GM18499 (cell line): ENCODE measurements at regions not wholly inside any gene's neighbourhood (a gene's known extent, or its start where the extent isn't known, plus 50 kb on each side); places are given as distances from the start of the nearest gene placed in this dataset.

ENCODE experiments used
- ATAC-seq: cut with Tn5 transposase; IDR thresholded peaks from one replicate; pipeline ENCODE4 v1.9.1; 2021; ENCODE audit warnings: moderate number of reproducible peaks; ENCODE audit not compliant: insufficient read depth, unreplicated experiment

DNA sequence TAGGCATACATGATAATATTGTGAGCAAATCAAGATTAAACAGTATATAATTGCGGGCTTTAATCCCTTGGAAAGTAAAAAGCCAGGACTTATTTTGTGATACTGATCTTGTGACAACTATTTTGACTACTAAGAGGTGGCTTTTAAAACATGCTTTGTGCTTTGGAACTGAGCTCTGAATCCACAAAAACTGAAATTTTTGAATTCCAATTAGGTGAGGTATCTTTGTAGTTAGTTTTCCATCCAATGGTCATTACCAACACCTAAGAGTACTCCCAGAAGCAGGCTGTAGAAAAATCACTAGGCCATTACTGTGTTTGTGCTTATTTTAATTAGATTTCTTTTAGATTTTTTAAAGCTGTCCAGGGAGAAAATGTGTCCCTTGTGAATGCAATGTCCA is 559.5 kb upstream of the WWC1 start:
- ATAC-seq: no peak

DNA sequence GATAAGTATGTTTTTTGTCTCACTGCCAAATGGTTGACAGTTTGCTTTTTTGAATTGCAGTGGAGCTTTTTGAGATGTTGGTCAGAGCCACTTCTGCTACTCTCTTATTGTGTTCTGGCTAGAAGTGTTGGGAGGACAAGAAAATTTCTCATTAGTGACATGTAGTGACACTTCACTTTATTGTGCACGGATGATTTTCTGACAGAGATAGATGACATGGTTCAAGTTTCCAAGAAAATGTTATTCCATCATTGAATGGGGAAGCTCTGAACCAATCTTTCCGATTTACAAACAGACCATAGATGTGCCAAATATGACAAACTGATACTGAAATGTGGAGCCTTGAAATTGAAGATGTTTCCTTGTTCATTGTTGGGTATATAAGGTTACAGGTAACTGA is 558.9 kb upstream of the WWC1 start:
- no peak for ATAC-seq

DNA sequence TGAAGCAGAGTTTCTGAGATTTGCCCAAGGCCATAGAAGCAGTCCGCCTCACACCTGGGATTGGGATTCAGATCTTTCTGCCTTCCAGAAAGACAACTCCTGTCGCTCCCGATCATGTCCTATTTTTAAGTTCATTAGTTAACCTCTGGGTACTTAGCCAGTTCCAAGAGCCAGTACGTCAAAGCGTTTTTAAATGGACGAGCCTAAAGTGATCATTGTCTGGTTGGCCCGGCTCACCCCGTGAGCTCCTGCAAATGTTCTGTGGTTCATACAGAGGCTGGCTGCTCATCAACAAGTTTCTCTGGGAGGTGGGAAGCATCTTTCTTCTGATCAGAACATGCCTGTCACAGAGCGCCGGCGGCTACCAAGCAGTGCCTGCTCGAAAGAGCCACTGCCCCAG is 554.5 kb upstream of the WWC1 start:
- no peak for ATAC-seq

DNA sequence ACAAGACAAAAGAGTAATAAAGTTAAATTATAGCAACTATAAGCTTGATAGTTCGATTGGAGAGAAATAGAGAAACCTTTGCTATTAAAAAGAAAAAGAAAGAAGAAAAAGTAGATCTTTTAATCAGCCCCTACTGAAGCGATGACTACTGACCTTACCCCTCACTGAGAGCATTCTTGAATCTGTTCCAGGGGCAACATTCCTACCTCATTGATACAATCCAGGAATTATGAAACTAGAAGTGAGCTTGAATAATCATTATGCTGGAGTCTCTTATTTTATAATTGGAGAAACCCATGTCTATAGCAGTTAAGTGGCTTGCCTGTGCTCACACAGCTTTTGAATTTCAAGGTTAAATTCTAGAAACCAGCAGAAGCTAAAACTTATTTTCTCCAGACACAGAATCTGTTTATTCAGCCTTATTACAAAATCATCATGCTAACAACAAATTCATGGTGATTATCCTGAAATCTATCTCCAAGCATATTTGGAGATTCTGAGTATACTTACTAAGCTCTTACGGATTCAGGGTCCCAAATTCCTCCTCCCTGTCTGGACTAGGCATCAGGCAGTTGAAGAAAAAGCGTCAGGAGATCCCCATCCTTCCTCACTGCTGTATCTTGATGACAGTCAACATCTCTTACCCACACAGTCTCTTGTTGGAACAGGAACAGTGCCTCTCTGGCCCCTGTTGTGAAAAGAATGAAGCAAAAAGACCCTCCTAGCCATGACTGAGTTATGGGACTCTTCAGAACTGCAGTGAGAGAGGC is 547.6 kb upstream of the WWC1 start:
- ATAC-seq: no peak

DNA sequence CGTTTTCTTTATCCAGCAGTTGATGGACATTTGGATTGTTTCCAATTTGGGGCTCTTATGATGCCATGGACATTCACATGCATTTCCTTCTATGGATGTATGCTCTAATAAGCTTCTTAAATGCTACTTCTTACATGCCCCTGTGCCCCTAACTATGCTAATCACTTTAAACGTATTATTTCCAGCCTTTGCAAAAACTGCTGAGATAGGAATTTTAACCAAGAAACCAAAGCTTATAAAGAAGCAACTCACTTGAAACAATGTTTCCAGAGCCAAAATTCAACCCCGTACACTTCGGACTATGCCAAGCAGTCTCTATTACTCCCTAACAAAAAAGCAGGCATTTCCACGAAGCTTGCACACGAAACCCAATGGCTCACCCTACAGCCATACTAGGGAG is 545.6 kb upstream of the WWC1 start:
- no peak for ATAC-seq

DNA sequence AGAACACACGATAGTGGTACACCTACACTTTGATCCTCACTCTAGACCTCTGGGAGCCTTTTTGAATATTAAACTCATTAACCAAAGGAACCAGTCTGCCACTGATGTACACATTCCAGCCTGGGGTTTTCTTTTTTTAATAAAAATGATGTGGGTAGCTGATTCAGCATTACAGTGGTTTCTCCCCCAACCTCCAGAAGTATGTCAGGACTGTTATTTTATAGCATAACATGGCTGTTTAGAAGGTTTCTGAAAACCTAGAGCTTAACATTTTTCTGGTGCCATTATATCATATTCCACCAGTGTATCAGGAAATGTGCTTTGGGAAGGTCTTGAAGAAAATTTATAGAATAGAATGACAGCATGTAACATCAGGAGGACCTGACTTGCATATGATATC is 540.9 kb upstream of the WWC1 start:
- no peak for ATAC-seq

DNA sequence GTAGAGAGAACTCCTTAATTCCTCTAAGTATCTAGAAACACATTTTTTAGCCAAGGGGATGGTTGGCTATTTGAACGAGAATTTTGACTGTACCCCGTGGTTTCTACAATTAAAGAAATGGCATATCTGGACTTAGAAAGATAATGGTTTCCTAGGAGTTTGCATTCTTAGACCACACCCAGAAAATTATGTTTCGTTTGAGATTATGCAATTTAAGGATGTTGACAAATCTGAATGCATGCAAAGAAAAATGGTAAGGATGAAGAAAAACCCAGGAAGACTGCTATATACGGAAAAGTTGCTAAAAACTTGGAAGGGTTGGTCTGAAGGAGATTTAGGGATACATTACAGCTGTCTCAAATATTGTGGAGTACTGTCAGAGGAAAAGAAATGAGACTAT is 538.5 kb upstream of the WWC1 start:
- ATAC-seq: no peak

DNA sequence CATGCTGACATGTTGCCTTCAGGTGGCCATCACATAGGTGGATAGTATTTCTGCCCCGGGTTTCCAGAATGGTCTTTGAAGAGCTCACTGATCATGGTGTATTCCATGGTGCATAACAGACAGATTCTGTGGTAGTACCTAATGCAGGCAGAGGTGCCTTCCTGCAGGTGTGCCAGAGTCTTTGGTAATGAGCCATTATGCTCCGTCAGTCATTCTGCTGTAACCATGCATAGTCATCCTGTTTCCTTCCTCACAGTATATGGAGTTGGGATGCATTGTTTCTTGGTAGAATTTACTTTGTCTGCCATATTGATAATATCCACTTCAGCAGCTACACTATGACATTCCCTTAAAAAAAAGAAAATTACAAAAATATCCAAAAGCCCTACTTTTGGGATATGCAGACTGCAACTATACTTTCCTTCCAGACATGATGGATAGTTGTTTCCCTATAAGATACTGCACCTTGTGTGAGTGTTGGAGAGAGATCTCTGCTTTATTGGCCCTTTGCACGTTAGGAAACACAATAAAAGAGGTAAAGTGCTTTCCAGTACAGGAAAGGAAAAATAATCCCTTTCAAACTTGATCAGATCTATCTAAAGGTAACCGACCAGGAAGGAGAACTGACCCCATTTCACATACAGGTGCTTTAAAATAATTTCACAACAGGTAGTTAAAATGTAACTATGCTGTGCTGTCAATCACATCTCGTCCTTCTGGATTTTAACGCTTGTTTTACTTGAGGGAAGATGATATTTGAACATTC is 537.5 kb upstream of the WWC1 start:
- ATAC-seq: no peak

DNA sequence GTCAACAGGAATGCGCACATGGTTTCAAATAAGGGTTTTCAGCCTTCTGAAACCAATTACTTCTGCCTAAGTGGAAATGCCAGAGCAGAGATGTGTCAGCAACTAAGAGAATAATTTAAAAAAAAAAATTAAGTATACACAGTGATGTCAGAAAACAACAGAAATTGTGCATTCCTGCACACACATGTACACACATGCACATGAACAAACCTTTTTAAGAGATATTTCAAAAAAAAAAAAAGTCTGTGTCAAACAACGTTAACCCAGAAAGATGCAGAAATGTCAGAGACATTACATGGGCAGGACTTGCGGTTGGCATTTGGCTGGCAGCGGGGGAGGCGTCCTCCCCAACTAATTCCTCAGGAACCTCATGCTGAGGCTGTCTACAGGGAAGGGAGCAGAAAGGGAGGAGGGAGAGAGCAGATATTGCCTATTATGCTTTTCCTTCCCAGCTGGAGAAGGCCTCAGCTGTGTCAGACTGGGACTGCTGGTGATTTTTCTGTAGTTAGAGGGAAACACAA is 536.9 kb upstream of the WWC1 start:
- ATAC-seq: no peak

DNA sequence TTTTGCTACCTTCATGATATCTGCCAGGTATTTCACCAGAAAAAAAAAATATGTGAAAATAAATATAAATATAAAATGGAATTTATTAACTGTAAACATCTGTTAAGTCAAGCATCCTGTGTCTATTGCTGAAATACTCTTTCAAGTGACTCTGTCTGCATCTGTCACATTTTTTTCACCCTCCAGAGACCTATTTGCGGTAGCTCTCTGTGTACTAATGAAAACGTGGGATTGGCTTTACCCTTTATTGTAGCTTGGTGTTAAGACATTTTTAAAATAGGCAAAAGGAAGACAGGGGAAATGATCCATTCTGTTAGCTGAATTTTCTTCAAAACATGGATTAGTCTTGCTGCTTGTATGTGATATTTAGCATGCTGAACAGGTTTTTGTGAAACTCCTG is 536.0 kb upstream of the WWC1 start:
- ATAC-seq: no peak

DNA sequence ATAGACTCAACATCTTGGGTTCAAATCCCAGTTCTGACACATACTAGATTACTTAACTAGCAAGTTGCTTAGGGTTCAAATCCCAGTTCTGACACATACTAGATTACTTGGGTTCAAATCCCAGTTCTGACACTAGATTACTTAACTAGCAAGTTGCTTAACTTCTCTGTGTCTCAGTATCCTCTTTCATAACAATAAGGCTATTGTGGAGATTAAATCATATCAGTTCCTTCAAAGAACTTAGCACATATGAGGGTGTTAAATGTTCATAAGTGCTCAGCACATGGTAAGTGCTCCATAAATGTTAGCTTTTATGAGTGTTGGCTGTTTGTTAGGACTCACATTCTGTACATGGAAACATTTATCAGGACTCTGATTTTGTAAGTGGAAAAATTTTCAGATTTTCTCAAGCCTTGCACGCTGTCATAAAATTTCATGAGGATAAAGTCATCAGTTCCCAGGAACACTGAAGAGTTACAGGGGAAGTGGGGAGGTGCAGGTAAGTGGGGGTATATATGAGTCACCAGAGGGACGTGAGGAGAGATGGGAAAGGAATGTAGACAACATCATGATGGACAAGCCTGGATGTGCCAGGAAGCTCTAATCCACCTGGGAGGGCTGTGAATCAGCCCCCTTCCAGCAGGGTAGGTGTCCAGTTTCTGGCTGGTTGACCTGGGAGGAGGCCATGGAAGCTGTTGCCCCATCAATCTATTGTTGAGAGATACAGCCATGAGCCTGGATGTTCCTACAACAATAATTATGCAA is 532.2 kb upstream of the WWC1 start:
- no peak for ATAC-seq

DNA sequence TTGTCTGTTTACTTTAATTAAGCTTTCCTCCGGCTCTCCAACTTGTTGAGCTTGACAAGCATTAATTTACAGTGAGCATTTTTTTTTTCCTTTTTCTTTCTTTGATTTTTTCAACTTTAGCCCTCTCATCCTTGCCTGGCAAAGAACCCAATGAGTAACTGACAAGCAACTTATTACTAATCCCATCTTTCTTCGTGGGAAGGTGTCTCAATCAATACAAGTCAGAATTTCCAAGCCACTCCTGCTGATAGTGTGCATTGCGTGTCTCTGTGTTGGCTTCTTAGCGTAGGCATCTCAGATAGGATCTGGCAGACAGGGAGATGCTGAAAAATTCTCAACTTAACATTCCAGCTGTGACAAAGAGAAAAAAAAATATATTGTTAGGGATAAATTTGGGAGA is 527.7 kb upstream of the WWC1 start:
- ATAC-seq: no peak

DNA sequence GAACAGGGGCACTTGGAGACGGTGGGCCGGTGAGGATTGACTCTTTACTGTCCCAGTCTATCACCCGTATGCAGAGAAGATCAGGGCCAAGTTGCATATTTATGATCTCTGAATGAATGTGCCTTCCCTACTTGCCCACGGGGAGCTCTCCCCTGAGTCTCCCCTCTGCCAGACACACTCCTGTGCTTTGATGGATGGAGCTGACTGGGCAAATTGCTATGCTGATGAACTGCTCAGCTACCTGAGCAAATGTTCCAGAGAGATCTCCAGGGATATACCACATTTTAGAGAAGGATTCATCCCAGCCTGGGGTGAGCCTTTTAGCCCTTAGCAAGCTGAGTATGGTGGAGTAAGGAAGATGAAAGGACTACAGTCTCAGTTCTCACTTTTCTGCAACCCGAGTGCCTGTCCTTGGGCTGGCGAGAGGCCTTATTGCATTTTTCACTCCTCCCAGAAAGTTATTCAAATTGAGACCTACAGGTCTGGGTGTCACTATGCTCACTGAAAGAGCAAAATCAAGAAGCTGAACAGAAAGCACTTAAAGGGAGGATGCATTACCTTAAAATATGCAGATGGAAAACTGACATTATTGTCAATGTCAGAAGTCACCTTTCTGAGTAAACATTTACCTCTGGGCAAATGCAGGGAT is 526.7 kb upstream of the WWC1 start:
- no peak for ATAC-seq

DNA sequence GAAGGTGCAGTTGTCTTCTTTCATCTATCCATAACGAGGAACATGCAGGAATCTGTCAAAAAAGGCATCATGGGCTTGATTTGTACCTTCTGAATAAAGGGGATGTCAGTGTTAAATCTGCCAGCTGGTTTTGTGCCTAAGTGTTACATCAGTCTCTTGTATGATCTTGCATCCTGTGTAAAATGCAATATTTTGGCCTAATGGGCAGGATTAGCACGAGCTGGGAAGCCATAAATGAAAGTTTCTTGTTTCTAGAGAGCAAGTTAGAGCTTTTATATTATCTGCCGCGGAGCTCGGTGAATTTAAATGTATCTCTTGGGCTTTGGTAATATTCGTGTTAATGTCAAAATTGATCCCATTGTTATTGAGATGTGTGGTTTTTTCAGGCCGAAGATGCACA is 526.1 kb upstream of the WWC1 start:
- ATAC-seq: no peak

DNA sequence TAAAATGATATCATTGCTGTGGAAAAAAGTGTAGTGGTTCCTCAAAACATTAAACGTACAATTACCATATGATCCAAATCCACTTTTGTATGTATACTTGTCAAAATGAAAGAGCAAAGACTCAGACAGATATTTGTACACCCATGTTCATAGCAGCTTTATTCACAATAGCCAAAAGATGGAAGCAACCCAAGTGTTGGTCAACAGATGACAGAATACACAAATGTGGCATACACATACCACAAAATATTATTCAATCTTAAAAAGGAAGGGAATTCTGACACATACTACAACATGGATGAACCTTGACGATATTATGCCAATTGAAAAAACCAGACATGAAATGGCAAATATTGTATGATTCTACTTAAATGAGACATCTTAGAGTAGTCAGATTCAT is 524.5 kb upstream of the WWC1 start:
- ATAC-seq: no peak

DNA sequence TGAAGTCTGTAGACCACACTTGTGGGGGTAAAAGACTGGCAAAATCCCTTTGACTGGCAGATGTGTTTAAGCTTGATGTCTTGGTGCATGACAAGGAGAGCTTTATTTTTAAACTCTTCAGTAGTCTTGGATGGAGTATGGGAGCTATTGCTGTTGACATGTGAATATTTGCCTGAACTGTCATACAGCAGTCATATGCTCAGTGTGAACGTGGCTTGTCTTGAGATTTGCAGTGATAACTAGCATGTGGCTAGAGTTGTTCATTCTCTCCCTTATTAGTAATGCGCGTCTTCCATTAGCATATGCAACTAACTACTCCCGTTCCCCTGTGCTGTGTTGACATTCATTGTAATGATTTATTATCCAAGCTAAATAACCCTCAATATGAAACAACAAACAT is 523.6 kb upstream of the WWC1 start:
- ATAC-seq: no peak

DNA sequence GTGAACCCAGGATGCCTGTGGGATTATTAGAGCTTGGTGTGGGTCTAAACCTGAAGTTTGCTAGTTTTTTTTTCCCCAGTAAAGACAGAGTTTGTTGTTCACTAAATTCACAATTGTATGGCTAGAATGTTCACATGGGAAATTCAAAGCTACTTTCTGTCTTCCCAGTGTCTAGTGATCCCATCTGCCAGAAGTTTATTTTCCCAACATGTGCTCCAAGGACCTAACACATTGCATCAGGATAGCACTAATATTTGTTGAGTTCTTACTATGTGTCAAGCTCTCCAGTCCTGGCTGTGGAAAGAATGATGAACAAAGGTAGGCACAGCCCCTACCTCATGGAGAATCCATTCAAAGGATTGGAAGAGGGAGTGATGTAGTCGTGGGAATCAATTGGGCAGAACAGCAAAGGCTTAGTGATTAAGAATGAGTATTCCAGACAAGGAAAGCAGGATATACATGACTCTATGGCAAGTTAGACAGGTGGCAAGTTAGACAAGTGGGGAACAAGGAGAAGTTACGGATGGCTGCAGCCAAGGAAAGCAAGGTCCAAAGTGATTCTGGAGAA is 521.5 kb upstream of the WWC1 start:
- ATAC-seq: no peak

DNA sequence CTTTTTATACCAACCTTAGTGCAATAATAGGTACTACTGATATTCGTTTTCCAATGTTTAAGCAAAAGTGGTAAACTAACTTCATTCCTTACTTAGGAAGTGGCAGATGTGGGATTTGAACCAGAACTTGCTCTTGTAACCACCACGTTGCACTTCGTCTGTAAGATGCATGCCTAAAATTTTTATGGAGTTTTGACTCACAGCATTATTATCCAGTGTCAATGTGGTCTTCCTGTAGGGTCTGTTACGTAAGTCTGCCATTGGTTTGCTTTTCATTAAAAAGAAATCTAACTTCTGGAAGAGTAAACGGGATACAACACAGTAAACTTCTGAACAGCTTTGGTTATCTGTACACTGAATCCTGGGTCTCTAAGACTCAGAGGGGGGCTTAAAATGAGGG is 521.0 kb upstream of the WWC1 start:
- no peak for ATAC-seq

DNA sequence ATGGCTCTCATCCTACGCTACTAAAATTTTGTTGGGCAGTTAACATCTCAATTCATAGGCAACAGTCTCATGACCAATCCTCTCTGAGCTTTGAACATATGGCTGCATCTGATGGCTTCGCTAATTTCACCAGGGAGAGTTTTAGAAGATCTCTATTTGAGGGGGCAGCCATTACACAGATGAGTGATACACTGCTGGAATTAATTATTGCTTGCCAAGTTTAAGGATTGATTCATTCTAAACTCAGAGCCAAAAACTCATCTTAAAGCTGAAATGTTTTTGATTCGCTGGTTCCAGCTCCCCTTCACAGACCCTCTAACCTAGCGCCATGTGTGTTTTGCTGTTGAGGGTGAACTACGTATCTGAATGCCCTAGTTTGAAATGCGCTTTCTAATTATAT is 519.9 kb upstream of the WWC1 start:
- ATAC-seq: no peak

DNA sequence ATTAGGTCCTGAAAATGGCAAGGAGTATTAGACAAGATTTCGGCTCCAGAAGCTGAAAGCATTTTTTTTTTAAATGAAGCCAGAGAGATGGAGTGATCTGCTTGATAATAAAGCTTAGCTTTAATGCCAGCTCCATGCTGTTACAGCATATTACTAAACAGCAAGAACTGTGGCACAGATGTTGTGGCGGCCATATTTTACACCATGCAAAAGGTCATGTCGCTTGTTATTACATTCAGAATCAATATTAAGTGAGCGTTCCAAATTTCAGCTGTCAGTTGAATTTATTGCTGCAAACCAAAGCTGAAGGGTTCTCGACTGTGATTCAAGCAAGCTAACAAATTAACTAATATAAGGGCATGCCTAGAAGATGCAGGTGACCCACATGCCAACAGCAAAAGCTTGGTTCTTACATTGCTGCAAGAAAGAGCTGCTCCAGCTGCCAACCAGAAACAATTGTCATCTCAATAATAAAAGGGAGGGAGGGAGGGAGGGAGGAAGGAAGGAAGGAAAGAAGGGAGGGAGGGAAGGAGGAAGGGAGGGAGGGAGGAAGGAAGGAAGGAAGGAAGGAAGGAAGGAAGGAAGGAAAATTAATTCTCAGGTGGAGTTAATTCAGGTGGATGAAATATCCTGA is 517.7 kb upstream of the WWC1 start:
- ATAC-seq: no peak
